ENCODE measurements at regions not wholly inside any gene's neighbourhood (a gene's known extent, or its start where the extent isn't known, plus 50 kb on each side); places are given as distances from the start of the nearest gene placed in this dataset.

DNA sequence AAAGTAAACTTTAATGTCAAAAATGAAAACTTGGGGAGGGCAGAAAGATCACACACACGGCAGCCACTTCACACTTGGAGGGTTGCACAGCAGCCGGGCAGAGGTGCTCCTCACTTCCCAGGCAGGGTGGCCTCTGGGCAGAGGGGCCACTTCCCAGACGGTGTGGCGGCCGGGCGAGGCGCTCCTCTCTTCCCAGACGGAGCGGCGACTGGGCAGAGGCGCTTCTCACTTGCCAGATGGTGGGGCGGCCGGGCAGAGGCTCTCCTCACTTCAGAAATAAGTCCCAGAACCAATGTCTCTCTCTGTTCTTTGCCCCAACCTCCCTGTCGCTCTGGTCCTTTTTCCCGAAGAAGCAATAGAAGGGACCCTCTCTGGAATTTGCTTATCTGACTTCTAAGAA is 65.7 kb upstream of the LRPPRC start:
- no peak overlapping the region for H3K27ac ChIP-seq (ENCODE audit: low read length)
- no peak for TF ChIP-seq TCF7L2 (IDR thresholded peaks at IDR 0.05; ENCODE audit: low read depth, low read length)
- TF ChIP-seq POLR2AphosphoS5 (IDR thresholded peaks at IDR 0.05; ENCODE audit: low read depth, low read length) = no peak
- TF ChIP-seq, protein P1, sequence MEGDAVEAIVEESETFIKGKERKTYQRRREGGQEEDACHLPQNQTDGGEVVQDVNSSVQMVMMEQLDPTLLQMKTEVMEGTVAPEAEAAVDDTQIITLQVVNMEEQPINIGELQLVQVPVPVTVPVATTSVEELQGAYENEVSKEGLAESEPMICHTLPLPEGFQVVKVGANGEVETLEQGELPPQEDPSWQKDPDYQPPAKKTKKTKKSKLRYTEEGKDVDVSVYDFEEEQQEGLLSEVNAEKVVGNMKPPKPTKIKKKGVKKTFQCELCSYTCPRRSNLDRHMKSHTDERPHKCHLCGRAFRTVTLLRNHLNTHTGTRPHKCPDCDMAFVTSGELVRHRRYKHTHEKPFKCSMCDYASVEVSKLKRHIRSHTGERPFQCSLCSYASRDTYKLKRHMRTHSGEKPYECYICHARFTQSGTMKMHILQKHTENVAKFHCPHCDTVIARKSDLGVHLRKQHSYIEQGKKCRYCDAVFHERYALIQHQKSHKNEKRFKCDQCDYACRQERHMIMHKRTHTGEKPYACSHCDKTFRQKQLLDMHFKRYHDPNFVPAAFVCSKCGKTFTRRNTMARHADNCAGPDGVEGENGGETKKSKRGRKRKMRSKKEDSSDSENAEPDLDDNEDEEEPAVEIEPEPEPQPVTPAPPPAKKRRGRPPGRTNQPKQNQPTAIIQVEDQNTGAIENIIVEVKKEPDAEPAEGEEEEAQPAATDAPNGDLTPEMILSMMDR (IDR thresholded peaks at IDR 0.05) = no peak
- no peak for TF ChIP-seq SIN3A (IDR thresholded peaks at IDR 0.05; ENCODE audit: borderline replicate concordance, insufficient read depth, low read depth, low read length)
- TF ChIP-seq, protein P2, sequence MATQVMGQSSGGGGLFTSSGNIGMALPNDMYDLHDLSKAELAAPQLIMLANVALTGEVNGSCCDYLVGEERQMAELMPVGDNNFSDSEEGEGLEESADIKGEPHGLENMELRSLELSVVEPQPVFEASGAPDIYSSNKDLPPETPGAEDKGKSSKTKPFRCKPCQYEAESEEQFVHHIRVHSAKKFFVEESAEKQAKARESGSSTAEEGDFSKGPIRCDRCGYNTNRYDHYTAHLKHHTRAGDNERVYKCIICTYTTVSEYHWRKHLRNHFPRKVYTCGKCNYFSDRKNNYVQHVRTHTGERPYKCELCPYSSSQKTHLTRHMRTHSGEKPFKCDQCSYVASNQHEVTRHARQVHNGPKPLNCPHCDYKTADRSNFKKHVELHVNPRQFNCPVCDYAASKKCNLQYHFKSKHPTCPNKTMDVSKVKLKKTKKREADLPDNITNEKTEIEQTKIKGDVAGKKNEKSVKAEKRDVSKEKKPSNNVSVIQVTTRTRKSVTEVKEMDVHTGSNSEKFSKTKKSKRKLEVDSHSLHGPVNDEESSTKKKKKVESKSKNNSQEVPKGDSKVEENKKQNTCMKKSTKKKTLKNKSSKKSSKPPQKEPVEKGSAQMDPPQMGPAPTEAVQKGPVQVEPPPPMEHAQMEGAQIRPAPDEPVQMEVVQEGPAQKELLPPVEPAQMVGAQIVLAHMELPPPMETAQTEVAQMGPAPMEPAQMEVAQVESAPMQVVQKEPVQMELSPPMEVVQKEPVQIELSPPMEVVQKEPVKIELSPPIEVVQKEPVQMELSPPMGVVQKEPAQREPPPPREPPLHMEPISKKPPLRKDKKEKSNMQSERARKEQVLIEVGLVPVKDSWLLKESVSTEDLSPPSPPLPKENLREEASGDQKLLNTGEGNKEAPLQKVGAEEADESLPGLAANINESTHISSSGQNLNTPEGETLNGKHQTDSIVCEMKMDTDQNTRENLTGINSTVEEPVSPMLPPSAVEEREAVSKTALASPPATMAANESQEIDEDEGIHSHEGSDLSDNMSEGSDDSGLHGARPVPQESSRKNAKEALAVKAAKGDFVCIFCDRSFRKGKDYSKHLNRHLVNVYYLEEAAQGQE (IDR thresholded peaks at IDR 0.05; ENCODE audit: insufficient read depth in 1 of 2, low read depth in 2 of 2, low read length in 1 of 2) = no peak
- H3K4me3 ChIP-seq (ENCODE audit: low read depth in 2 of 2, low read length in 2 of 2) = no peak overlapping the region
- intact Hi-C loops (cut with micrococcal nuclease; ENCODE audit: unreplicated experiment) = no loop called here
- POLR2A ChIA-PET = no interaction called here
- in situ Hi-C loops (cut with HindIII; ENCODE audit: low pct_unique_long_range_greater_than_20kb, low sequenced_read_pairs) = no loop called here
- BruUV-seq (replicated peaks) = no TSS peak
- H3K36me3 ChIP-seq (ENCODE audit: control insufficient read depth, insufficient read depth, low read length) = no peaks in the 10 kb centered on the region
- no peak for DNase-seq (ENCODE audit: low read depth, low spot score)
- H3K4me1 ChIP-seq (ENCODE audit: control insufficient read depth, insufficient read depth, low read length) = no peaks in the 10 kb centered on the region
- CTCF ChIA-PET = no interaction called here
- ATAC-seq = no peak
- no peaks in the 10 kb centered on the region for H3K9me3 ChIP-seq (ENCODE audit: control insufficient read depth, insufficient read depth, low read depth, low read length)
- H3K27me3 ChIP-seq (ENCODE audit: control insufficient read depth, insufficient read depth, low read length) = no peaks in the 10 kb centered on the region

DNA sequence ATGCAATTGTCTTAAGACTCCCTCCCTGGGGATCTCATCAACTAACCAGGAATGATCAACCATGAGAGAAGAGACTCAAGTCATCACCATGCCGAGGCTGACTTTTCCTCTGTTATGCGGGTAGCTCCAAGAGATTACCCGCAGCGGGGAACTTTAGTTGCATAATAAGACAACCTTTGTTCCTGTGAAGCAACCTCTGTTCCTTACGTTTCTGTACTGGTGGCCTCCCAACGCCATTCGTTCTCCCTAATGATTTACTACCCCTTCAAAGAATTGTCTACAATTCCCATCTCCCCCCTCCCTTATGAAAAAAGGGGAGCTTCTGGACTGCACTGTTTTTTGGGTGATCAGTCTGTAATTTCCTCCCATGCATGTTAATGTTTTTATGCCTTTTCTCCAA is 66.1 kb upstream of the LRPPRC start:
- H3K36me3 ChIP-seq (ENCODE audit: control insufficient read depth, insufficient read depth, low read length) = no peaks in the 10 kb centered on the region
- no TSS peak for BruUV-seq (replicated peaks)
- intact Hi-C loops (cut with micrococcal nuclease; ENCODE audit: unreplicated experiment) = no loop called here
- H3K4me3 ChIP-seq (ENCODE audit: low read depth in 2 of 2, low read length in 2 of 2) = no peak overlapping the region
- ChIA-PET POLR2A (no interaction called here), CTCF (no interaction called here)
- DNase-seq (ENCODE audit: low read depth, low spot score) (no peak), ATAC-seq (no peak)
- H3K9me3 ChIP-seq (ENCODE audit: control insufficient read depth, insufficient read depth, low read depth, low read length) = no peaks in the 10 kb centered on the region
- in situ Hi-C loops (cut with HindIII; ENCODE audit: low pct_unique_long_range_greater_than_20kb, low sequenced_read_pairs) = no loop called here
- TF ChIP-seq SIN3A (IDR thresholded peaks at IDR 0.05; ENCODE audit: borderline replicate concordance, insufficient read depth, low read depth, low read length) (no peak), POLR2AphosphoS5 (IDR thresholded peaks at IDR 0.05; ENCODE audit: low read depth, low read length) (no peak), TCF7L2 (IDR thresholded peaks at IDR 0.05; ENCODE audit: low read depth, low read length) (no peak)
- TF ChIP-seq, protein P1 (IDR thresholded peaks at IDR 0.05) = no peak
- TF ChIP-seq, protein P2 (IDR thresholded peaks at IDR 0.05; ENCODE audit: insufficient read depth in 1 of 2, low read depth in 2 of 2, low read length in 1 of 2) = no peak
- H3K27ac ChIP-seq (ENCODE audit: low read length) = no peak overlapping the region
- no peaks in the 10 kb centered on the region for H3K4me1 ChIP-seq (ENCODE audit: control insufficient read depth, insufficient read depth, low read length)
- no peaks in the 10 kb centered on the region for H3K27me3 ChIP-seq (ENCODE audit: control insufficient read depth, insufficient read depth, low read length)
